ENCODE measurements at regions not wholly inside any gene's neighbourhood (a gene's known extent, or its start where the extent isn't known, plus 50 kb on each side); places are given as distances from the start of the nearest gene placed in this dataset.

- no peak for DNase-seq (ENCODE audit: low read depth)
- TF ChIP-seq, protein P1, sequence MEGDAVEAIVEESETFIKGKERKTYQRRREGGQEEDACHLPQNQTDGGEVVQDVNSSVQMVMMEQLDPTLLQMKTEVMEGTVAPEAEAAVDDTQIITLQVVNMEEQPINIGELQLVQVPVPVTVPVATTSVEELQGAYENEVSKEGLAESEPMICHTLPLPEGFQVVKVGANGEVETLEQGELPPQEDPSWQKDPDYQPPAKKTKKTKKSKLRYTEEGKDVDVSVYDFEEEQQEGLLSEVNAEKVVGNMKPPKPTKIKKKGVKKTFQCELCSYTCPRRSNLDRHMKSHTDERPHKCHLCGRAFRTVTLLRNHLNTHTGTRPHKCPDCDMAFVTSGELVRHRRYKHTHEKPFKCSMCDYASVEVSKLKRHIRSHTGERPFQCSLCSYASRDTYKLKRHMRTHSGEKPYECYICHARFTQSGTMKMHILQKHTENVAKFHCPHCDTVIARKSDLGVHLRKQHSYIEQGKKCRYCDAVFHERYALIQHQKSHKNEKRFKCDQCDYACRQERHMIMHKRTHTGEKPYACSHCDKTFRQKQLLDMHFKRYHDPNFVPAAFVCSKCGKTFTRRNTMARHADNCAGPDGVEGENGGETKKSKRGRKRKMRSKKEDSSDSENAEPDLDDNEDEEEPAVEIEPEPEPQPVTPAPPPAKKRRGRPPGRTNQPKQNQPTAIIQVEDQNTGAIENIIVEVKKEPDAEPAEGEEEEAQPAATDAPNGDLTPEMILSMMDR (IDR thresholded peaks at IDR 0.05; ENCODE audit: insufficient read depth, low read depth, low read length) = no peak
- H3K4me3 ChIP-seq (ENCODE audit: low read depth, low read length) = no peak overlapping the region
Measured at GRCh38 chr6:109240370-109241084, 141.7 kb downstream of the CD164 start.

DNA sequence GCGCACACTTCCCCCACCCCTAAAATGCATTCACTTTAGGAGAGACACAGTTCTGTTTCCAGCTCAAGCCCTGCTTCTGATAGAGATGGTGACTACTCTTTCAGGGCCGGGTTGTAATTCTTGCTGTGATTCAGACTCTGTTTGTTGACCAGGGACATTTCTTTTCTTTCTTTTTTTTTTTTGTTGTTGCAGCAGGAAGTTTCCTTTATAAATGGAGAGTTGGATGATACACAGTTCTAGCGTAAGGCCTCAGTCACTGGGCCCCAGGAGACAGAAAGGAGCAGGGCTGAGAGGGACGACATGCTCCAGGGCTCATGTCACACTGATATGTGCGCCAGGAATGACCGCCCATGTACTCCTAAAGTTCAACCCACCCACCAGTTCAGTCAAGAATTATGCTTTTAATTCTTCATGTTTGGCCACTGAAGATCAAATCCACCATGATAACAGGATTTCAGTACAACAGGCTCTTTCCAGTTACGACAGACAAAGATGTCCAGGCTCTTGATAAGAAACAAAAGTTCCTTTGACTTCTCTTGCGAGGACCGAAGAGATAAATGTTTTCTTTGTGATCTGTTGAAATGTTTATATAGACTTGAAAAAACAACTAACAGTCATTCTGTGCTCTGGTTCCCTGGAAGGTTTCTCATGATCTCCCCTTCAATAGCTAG, 142.5 kb downstream of the CD164 start:
- no peak overlapping the region for H3K4me3 ChIP-seq (ENCODE audit: low read depth, low read length)
- TF ChIP-seq, protein P1 (IDR thresholded peaks at IDR 0.05; ENCODE audit: insufficient read depth, low read depth, low read length) = no peak
- DNase-seq (ENCODE audit: low read depth) = peak; percentile 16

- TF ChIP-seq, protein P1 (IDR thresholded peaks at IDR 0.05; ENCODE audit: insufficient read depth, low read depth, low read length) = no peak
- no peak for DNase-seq (ENCODE audit: low read depth)
- H3K4me3 ChIP-seq (ENCODE audit: low read depth, low read length) = no peak overlapping the region
Measured at GRCh38 chr6:109239160-109239559, 143.1 kb downstream of the CD164 start.

DNA sequence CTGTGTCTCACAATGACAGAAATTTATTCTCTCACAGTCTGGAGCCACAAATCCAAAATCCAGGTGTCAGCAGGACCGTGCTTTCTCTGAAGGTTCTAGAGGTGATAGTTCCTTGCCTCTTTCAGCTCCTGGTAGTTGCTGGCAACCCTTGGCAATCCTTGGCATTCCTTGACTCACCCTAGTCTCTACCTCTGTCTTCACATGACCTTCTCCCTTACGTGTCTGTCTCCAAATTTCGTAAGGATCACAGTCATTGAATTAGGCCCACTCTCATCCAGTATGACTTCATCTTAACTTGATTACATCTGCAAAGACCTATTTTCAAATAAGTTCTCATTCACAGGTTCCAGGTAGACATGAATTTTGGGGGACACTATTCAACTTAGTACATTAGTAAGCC, 143.1 kb downstream of the CEP57L1 start:
- TF ChIP-seq, protein P1 (IDR thresholded peaks at IDR 0.05; ENCODE audit: insufficient read depth, low read depth, low read length) = no peak
- no peak overlapping the region for H3K4me3 ChIP-seq (ENCODE audit: low read depth, low read length)
- DNase-seq (ENCODE audit: low read depth) = no peak

- H3K4me3 ChIP-seq (ENCODE audit: low read depth, low read length) = no peak overlapping the region
- DNase-seq (ENCODE audit: low read depth) = no peak
- TF ChIP-seq, protein P1 (IDR thresholded peaks at IDR 0.05; ENCODE audit: insufficient read depth, low read depth, low read length) = no peak
Measured at GRCh38 chr6:109237986-109238329, 142.7 kb downstream of the CEP57L1 start.

GRCh38 chr6:109237077-109237985, 142.0 kb downstream of the CEP57L1 start:
- no peak overlapping the region for H3K4me3 ChIP-seq (ENCODE audit: low read depth, low read length)
- TF ChIP-seq, protein P1 (IDR thresholded peaks at IDR 0.05; ENCODE audit: insufficient read depth, low read depth, low read length) = no peak
- peak; percentile 37 for DNase-seq (ENCODE audit: low read depth)
